ENCODE measurements at regions not wholly inside any gene's neighbourhood (a gene's known extent, or its start where the extent isn't known, plus 50 kb on each side); places are given as distances from the start of the nearest gene placed in this dataset.

DNA sequence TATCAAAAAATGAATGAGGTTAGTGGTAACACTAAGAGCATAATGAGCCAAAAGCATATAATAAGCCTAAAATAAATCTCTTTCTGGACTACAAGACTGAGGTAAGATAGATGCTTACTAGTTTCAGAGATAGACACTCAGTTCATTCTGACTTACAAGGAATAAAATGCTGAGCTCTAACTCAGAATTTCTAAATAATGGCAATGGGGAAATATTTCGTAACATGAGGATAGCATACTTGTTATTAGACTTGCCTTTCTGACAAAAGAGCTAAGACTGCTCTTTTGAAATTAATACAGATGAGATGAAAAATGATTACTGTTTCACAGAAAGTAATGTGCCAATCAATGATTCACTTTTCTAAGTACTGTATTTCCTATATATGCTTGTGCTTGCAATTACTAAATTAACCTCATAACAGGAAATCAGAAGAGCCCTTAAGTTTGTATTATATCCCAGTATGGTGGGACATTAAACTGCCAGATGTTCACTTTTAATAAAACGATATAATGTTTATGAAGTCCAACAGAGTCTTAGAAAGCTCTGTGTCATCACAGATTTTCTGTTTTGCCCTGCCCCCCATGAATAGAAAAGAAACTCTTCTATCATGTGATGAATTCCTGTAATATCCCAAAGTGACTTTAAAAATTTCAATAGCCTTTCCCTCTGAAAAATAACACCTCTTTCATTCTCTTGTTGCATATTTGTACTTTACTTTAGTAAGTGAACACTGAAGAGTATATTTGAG, 2771.0 kb upstream of the PCDH20 start:
- TF ChIP-seq, protein P1, sequence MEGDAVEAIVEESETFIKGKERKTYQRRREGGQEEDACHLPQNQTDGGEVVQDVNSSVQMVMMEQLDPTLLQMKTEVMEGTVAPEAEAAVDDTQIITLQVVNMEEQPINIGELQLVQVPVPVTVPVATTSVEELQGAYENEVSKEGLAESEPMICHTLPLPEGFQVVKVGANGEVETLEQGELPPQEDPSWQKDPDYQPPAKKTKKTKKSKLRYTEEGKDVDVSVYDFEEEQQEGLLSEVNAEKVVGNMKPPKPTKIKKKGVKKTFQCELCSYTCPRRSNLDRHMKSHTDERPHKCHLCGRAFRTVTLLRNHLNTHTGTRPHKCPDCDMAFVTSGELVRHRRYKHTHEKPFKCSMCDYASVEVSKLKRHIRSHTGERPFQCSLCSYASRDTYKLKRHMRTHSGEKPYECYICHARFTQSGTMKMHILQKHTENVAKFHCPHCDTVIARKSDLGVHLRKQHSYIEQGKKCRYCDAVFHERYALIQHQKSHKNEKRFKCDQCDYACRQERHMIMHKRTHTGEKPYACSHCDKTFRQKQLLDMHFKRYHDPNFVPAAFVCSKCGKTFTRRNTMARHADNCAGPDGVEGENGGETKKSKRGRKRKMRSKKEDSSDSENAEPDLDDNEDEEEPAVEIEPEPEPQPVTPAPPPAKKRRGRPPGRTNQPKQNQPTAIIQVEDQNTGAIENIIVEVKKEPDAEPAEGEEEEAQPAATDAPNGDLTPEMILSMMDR (IDR thresholded peaks at IDR 0.05 in 4 of 5, conservative IDR thresholded peaks at IDR 0.05 in 1 of 5): no peak
- TF ChIP-seq POLR2A (IDR thresholded peaks at IDR 0.05): no peak

Measured in gastrocnemius medialis (tissue), 4 donors.